ENCODE measurements at regions not wholly inside any gene's neighbourhood (a gene's known extent, or its start where the extent isn't known, plus 50 kb on each side); places are given as distances from the start of the nearest gene placed in this dataset.

- no peak overlapping the region for H3K4me3 ChIP-seq (ENCODE audit: low read depth, low read length, poor library complexity, severe bottlenecking)
- intact Hi-C loops (cut with micrococcal nuclease; ENCODE audit: unreplicated experiment), result no loop called here
- POLR2A ChIA-PET (ENCODE audit: low non-redundant PET), result interaction anchor here (0.6 to 0.7 kb wide), 2 partner anchors 434 to 535 kb away, joined by 3 to 4 read pairs; no protein-coding TSS in a partner anchor
- TF ChIP-seq, protein P1, sequence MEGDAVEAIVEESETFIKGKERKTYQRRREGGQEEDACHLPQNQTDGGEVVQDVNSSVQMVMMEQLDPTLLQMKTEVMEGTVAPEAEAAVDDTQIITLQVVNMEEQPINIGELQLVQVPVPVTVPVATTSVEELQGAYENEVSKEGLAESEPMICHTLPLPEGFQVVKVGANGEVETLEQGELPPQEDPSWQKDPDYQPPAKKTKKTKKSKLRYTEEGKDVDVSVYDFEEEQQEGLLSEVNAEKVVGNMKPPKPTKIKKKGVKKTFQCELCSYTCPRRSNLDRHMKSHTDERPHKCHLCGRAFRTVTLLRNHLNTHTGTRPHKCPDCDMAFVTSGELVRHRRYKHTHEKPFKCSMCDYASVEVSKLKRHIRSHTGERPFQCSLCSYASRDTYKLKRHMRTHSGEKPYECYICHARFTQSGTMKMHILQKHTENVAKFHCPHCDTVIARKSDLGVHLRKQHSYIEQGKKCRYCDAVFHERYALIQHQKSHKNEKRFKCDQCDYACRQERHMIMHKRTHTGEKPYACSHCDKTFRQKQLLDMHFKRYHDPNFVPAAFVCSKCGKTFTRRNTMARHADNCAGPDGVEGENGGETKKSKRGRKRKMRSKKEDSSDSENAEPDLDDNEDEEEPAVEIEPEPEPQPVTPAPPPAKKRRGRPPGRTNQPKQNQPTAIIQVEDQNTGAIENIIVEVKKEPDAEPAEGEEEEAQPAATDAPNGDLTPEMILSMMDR (conservative IDR thresholded peaks at IDR 0.05; ENCODE audit: low read depth, low read length), result peak; percentile 40; the same call in 1 of the 2 replicates
- no peak for TF ChIP-seq EZH2 (IDR thresholded peaks at IDR 0.05; ENCODE audit: borderline replicate concordance, low read depth, low read length, poor library complexity, severe bottlenecking)
- no peaks in the 10 kb centered on the region for H3K4me1 ChIP-seq (ENCODE audit: insufficient read depth, low read length, poor library complexity, severe bottlenecking)
- no peaks in the 10 kb centered on the region for H3K36me3 ChIP-seq (ENCODE audit: insufficient read depth, low read length, poor library complexity, severe bottlenecking)
- no peak for DNase-seq (ENCODE audit: low spot score)
- peaks cover 31% of the 10 kb centered on the region for H3K27me3 ChIP-seq (replicated peaks; ENCODE audit: insufficient read depth, low read depth, low read length, poor library complexity)
- no TSS peak for BruUV-seq (replicated peaks)
- no peaks in the 10 kb centered on the region for H3K9me3 ChIP-seq (ENCODE audit: low read depth, low read length, poor library complexity, severe bottlenecking)
- CTCF ChIA-PET, result interaction anchor here (0.9 kb wide), 1 partner anchor 765 kb away, joined by 3 read pairs; no protein-coding TSS in a partner anchor
- H3K27ac ChIP-seq (ENCODE audit: low read depth, low read length, poor library complexity, severe bottlenecking), result no peak overlapping the region
Observed at GRCh38 chr11:31915867-31916266, 104.7 kb upstream of the PAX6 start.

DNA sequence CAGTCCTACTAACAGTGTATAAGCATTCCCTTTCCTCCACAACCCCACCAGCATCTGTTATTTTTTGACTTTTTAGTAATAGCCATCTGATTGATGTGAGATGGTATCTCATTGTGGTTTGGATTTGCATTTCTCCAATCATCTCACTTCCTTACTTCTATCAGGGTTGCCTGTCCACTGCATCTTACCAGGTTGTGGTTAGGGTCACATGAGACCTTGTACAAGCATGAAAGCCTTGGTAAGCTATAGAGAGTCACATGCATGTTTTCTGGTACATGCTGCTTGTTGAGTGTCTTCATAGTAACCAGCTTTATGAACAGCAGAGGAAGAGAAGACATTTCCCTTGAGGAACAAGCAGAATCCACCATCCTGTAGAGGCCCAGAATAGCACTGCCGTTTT is 102.9 kb upstream of the PAX6 start:
- BruUV-seq (replicated peaks), result no TSS peak
- Histone ChIP-seq H3K4me3 (ENCODE audit: low read depth, low read length, poor library complexity, severe bottlenecking) (no peak overlapping the region), H3K4me1 (ENCODE audit: insufficient read depth, low read length, poor library complexity, severe bottlenecking) (no peaks in the 10 kb centered on the region), H3K27ac (ENCODE audit: low read depth, low read length, poor library complexity, severe bottlenecking) (no peak overlapping the region), H3K36me3 (ENCODE audit: insufficient read depth, low read length, poor library complexity, severe bottlenecking) (no peaks in the 10 kb centered on the region), H3K27me3 (replicated peaks; ENCODE audit: insufficient read depth, low read depth, low read length, poor library complexity) (peaks cover 19% of the 10 kb centered on the region), H3K9me3 (ENCODE audit: low read depth, low read length, poor library complexity, severe bottlenecking) (no peaks in the 10 kb centered on the region)
- TF ChIP-seq, protein P1 (conservative IDR thresholded peaks at IDR 0.05; ENCODE audit: low read depth, low read length), result no peak
- TF ChIP-seq EZH2 (IDR thresholded peaks at IDR 0.05; ENCODE audit: borderline replicate concordance, low read depth, low read length, poor library complexity, severe bottlenecking), result no peak
- ChIA-PET POLR2A (ENCODE audit: low non-redundant PET) (no interaction called here), CTCF (interaction anchor here (0.6 kb wide), 1 partner anchor 44 kb away, joined by 3 read pairs; no protein-coding TSS in a partner anchor)
- intact Hi-C loops (cut with micrococcal nuclease; ENCODE audit: unreplicated experiment), result no loop called here
- DNase-seq (ENCODE audit: low spot score), result no peak

DNA sequence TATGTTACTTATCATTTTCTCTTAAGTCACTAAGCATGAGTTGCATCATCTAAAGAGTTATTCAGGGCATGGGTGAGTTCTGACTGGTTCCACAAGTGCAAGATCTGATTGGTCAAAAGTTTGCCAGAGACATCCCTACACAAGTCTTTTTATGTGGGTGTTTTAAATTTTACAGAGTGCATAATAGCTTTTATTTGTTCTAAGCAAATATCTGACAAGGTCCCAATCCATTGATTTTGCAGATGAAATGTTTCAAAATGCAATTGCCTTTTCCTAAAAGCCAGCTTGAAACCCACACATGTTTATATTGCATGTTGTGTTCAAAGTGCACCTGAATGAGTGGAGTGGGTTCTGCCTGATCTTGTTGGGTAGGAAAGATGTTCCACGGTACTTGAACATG is 101.7 kb upstream of the PAX6 start:
- Histone ChIP-seq H3K36me3 (ENCODE audit: insufficient read depth, low read length, poor library complexity, severe bottlenecking) (no peaks in the 10 kb centered on the region), H3K27ac (ENCODE audit: low read depth, low read length, poor library complexity, severe bottlenecking) (no peak overlapping the region), H3K4me1 (ENCODE audit: insufficient read depth, low read length, poor library complexity, severe bottlenecking) (no peaks in the 10 kb centered on the region), H3K27me3 (replicated peaks; ENCODE audit: insufficient read depth, low read depth, low read length, poor library complexity) (peaks cover 21% of the 10 kb centered on the region), H3K4me3 (ENCODE audit: low read depth, low read length, poor library complexity, severe bottlenecking) (no peak overlapping the region), H3K9me3 (ENCODE audit: low read depth, low read length, poor library complexity, severe bottlenecking) (no peaks in the 10 kb centered on the region)
- BruUV-seq (replicated peaks), result no TSS peak
- ChIA-PET CTCF (no interaction called here), POLR2A (ENCODE audit: low non-redundant PET) (no interaction called here)
- TF ChIP-seq, protein P1 (conservative IDR thresholded peaks at IDR 0.05; ENCODE audit: low read depth, low read length), result no peak
- no peak for TF ChIP-seq EZH2 (IDR thresholded peaks at IDR 0.05; ENCODE audit: borderline replicate concordance, low read depth, low read length, poor library complexity, severe bottlenecking)
- intact Hi-C loops (cut with micrococcal nuclease; ENCODE audit: unreplicated experiment), result no loop called here
- DNase-seq (ENCODE audit: low spot score), result no peak

Measured in A673 (cell line).